Activated CD4-positive, alpha-beta T cell treated with anti-CD3 and anti-CD28 coated beads, Interleukin-2, amount 50 U/mL, for 48 hours (primary cell): ENCODE measurements at regions not wholly inside any gene's neighbourhood (a gene's known extent, or its start where the extent isn't known, plus 50 kb on each side); places are given as distances from the start of the nearest gene placed in this dataset.

Experiments
- DNase-seq, 2 experiments: peaks; one replicate each; pipeline ENCODE4 v3.0.0-alpha.2; 2020

DNA sequence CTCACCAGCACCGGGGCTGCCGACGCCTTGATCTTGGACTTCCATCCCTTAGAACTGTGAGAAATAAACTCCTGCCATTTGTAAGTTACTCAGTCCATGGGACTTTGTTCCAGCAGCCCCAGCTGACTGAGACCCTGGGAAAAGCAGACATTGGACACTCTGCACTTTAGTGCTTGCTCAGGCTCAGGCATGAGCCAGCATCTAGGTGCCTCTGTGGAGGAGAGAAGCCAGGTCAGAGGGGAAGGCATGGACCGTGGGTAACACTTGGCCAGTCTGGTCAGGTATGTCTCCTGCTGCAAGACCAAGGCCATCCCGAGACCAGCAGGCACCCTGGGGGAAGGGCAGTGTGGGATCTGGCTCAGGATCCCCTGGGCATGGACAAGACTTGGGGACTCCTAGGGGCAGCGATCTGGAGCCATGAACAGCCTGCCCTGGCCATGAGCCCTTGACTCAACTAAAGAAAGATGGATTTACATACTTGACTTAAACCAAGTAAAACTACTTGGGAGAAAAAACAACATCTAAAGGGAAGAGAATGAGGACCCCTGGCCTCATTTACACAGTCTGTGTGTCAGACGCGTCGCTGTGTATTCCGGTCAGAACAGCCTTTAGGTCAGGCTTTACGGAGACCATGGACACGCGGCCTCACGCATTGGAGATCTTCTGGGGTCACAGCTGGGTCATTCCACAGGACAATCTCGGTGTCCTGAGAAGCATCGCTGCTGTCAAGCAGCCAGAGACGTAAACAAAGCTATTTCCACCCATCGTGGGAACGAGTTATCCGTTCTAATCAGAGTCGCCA is 497.1 kb downstream of the BRD1 start:
- no peak for DNase-seq

- no peak for DNase-seq
Observed at GRCh38 chr22:49329636-49330035, 498.0 kb downstream of the BRD1 start.

DNA sequence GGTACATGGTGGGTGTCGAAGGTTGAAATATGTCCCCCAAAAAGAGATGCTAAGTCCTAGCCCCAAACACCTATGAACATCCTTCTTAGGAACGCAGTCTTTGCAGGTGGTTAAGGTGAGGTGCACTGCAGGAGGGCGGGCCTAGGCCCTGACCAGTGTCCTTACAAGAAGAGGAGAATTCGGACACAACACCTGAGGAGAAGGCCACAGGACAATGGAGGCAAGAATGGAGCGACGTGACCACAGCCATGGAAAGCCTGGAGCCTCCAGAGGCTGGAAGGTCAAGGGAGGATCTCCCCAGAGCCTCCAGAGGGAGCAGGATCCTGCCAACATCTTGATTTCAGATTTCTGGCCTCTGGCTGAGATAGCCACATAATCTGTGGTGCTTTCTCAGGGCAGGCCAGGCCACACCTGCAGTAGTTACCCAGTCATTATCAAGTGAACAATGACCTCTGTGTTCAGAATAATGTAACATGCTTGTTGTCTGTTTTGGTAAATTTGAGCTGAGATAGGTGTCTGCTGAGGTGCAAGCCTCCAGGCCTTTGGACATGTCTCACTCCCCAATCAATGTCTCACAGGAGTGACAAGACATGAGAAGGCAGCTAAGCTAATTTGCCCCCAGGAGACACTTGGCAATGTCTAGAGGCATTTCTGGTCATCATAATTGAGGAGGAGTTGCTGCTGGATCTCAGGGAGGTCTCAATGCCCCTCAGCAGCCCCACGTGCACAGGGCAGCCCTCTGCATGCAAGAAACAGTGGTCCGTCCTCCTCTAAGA is 498.9 kb downstream of the BRD1 start:
- DNase-seq = no peak

DNA sequence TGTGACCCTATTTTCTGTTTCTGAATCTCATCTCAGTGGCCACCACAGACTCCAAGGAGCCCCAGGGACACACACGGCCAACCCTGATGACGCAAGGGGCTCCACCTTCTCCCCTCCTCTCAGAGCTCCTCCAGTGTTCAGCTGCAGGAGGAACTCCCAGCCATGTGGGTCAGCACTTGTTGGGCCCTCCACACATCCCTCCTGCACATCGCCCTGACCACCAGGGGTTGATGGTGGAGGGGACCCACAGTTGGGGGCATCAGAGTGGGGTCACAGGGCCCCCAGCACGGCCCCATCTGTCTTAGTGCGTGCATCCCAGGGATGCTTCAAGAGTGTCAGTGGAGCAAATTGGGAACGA is 499.6 kb downstream of the BRD1 start:
- no peak for DNase-seq

- DNase-seq = no peak
Observed at GRCh38 chr22:49327411-49328117, 500.1 kb downstream of the BRD1 start.

GRCh38 chr22:49326558-49326957 is 501.1 kb downstream of the BRD1 start:
- DNase-seq = no peak

DNA sequence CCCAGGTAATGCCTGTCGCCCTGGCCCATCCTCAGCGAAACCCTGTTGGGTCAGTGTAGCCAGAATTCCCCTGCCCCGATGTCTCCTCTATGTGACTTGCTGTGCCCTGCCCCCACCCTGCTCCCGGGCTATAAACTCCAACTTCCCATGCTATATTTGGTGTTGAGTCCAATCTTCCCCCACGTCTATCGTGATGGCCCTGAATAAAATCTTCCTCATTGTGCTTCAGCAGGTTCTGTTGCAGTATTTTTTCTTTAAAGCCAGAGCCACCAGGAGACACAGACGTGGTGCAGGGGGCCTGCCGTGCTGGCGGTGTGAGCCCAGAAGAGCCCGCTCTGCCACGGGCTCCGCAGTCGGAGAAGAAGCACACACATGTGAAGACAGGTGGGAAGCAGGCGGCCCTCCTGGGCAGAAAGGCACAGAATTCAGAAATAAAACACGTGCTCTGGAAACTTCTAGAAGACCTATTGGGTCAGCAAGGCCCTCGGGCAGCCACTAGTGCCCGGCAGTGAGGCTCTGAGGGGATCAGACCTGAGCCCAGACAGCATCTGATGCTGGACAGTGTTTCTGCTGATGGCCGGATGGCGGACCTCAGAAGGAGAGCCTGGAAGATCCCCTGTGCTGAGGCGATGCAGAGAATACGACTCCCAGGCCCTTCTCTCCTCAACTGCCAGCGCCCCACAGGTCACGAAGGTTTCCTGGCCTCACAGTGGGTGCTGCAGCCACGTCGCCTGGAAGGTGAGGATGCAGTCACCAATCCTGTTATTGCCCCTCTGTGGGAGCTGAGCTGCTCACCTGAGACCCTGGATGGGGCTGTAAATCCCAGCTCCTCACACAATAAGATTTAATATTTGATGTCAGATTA is 501.9 kb downstream of the BRD1 start:
- no peak for DNase-seq

DNA sequence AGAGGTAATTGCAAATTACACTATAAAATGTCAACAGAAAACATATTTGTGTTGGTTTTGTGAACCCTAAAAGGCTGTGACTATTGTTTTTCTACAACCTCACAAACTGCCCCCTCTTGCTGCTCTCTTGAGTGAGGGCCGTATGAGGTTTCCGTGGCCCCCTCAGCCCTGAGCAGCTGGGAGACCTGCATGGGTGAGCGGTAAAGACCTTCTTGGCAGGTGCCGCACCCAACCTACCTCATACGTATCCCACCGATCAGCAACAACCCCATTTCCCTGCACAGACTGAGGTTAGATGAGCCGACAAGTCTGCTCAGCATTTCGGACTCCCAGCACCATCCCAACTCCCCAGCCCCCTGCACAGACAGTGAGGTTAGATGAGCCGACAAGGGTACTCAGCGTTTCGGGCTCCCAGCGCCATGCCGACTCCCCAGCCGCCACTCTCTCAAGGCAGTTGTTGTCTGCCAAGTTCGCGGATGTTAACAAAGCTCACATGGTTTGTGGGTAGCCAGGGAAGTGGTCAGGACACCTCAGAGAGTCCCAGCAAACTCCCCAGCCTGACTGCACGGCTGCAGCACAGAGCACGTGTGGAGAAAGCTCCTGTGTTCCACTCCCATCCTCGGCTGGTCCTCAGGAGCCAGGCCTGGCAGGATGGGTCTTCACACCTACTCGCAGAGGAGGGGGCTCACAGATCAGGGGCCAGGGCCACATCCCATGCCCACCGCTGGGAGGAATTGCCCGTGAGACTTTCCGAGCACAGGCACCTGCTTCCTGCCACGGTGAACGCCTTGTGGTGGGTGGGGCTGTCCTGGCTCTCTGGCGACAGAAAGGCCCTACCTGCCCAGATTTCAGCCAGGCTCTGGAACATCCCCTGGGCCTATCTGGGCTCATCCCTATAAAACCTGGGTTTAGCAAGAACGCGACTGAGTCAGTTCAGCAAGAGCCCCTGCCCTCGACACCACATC is 502.9 kb downstream of the BRD1 start:
- no peak for DNase-seq

DNA sequence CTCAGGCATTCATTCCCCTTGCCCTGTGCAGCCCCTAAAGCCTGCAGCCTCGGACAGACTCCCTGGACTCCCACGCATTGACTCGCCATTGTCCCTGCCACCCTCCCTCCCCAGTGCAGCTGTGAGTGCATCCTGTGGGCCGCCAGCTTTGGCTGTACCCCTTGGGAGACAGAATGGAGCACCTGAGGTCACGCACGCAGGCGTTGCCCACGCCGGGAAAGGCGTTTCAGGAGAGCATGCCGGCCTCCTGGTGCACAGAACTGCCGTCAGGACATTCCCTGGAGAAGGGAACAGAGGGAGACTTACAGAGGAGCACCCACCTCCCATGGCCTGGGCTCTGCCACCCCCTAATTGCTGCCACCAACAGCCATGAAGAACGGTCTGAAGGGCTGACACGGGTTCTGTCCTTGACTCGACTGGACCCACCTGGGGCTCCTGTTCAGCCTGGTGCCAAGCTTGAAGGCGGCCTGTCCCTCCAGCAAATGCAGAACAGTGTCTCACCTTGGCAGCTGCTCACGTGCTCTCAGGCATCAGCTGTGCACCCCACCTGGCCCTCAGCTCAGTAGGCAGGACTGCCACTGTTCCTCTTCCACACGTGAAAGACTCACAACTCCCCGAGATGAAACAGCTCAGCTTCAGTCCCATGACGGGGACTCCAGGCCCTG is 503.8 kb downstream of the BRD1 start:
- DNase-seq = no peak

GRCh38 chr22:49322861-49323622 is 504.6 kb downstream of the BRD1 start:
- no peak for DNase-seq

GRCh38 chr22:49322231-49322630 is 505.4 kb downstream of the BRD1 start:
- no peak for DNase-seq

DNA sequence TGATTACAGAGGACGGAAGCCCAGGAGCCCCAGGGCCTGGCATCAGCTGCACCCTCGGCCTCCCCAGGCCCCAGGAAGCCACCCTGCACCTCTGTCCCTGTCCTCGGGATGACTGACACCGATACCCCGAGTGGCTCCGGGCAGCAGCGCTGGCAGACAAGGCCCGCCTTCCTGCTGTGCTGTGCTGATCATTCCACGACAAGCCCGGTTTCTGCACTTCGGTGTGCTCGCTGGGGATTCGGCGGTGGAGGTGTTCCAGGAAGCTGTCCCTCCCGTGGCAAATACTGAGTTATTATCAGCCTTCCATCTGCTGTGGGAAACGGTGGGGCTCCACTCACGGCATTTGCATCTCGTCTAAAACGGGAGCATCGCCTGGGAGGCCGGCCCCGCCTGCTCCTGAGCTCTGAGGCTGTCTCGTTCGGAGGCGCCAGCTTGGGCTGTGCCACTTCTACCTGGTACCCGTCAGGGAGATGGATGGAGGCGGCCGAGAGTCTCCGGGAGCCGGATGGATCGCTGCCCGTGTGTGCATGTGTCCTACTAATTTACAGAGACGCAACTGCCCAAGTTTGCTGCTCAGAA is 506.1 kb downstream of the BRD1 start:
- DNase-seq = no peak

DNA sequence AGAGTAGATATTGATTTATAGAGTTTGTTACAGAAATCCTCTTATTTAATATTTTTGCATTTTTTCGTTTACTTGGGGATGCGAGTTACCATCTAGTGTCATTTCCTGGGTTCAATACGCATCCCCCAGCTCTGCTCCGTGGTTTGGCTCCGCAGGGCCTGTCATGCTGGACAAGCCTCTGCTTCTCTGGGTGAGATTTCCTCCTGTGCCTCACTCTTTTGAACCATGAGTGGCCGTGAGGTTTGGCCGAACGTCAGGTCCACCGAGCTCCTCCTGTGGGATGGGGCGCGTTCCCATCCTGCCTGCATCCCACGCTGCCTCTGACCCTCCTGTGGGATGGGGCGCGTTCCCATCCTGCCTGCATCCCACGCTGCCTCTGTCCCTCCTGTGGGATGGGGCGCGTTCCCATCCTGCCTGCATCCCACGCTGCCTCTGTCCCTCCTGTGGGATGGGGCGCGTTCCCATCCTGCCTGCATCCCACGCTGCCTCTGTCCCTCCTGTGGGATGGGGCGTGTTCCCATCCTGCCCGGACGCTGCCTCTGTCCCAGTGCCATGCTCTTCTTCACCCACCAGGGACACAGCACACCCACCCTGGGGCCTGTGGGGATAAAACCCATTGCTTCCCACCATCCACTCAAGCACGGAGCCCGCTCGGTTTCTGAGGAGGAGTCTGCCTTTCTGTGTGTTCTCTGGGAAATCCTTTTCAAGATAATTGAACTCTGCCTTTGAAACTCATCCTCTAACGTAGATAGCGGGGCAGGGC is 506.8 kb downstream of the BRD1 start:
- DNase-seq = no peak

DNA sequence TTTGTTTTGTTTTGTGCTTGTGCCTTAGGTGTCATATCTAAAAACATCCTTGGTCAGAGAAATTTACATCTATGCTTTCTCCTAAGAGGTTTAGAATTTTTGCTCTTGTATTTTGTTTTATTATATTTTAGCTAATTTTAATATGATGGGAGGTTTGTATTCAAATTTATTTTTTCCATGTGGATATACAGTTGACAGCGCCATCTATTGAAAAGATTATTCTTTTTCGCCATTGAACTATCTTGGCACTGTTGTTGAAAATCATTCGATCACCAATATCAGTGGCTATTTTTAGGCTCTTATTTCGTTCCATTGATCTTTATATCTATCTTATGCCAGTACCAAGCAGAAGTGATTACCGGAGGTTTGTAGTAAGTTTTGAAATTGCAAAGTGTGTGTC is 510.3 kb downstream of the BRD1 start:
- no peak for DNase-seq

DNA sequence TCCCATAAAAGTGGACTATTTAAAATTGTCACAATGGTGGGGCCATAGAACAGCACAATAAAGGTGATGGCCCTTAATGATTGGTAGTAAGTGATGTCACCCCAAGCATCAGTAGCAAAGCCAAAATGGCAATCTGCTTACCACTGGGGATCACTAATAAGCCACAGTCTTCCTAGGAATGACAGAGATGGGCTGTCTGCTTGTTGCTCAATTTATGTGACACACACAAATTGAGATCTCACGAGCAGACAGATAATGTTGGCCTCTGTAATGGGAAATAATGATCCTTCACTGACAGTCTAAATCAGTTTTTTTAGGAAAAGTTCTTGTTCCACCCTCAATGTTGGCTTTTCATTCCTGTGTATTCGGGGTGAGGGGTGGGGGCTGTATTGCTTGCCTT is 515.1 kb downstream of the BRD1 start:
- DNase-seq = no peak

GRCh38 chr22:49310354-49310753 is 517.3 kb downstream of the BRD1 start:
- DNase-seq = no peak

DNA sequence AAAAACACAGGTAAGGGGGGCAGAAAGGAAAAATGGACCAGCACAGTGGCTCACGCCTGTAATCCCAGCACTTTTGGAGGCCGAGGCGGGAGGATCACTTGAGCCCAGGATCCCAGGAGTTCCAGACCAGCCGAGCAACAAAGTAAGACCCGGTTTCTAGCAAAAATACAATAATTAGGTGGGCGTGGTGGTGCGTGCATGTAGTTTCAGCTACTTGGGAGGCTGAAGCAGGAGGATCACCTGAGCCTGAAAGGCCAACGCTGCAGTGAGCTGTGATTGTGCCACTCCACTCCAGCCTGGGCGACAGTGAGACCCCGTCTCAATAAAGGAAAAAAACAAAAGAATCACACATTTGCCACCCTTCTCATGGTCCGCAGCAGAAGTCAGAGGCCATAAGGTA is 519.4 kb downstream of the BRD1 start:
- no peak for DNase-seq

DNA sequence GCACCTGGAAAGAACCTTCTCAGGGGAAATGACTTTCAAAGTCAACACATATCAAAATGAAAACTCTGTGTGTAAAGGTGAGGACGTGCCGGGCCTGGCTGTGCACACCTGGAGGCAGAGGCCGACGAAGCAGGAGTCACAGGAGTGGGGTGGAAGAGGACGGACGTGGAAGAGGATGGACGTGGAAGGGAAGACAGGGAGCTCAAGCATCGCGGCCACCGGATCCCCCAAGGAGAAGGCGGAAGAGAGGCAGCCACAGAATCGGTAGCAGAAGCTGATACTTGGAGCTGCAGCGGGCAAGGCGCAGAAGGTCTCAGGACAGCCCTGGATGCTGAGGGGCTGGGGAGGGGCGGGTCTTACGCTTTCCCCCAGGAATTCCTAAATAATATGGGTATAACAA is 519.8 kb downstream of the BRD1 start:
- no peak for DNase-seq

DNA sequence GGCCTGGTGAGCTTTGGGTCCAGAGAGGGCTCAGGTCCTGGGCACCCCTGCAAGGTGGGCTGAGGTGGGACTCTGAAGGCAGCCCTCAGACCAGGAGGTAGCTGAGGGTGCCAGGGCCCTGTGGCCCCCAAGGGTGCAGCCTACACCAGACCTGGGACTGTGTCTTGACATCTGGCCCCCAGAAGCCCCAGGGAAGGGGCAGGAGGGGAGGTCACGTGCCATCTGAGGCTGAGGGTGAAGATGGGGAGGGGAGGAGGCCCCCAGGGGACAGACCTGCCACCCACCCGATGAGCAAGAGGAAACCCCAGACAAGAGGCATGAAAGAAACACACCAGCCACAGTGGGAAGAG is 520.2 kb downstream of the BRD1 start:
- no peak for DNase-seq
